A549 (cell line): ENCODE measurements at regions not wholly inside any gene's neighbourhood (a gene's known extent, or its start where the extent isn't known, plus 50 kb on each side); places are given as distances from the start of the nearest gene placed in this dataset.

Experiments used
- ATAC-seq, 2 experiments: fragments of 200-7000 bp in 1 of 2; fragments of >200 bp in 1 of 2; cut with Nextera tagmentation in 1 of 2; cut with Tn5 transposase in 1 of 2; 3 replicates each; pipeline versions ENCODE4 v1.8.0 to v1.9.1; 2018 to 2020; ENCODE audit warnings: mild to moderate bottlenecking in 1 of 2, moderate library complexity in 1 of 2
- CTCF ChIA-PET: fragments of 300-600 bp; sonication (Branson Sonifier 250); formaldehyde crosslinking; extraction: SDS; loops from one replicate; lab custom pipeline; 2021; ENCODE audit warnings: antibody characterized with exemption, inconsistent platforms; lab: Yijun Ruan, JAX
- POLR2A ChIA-PET: fragments of 350-600 bp; formaldehyde crosslinking; extraction: SDS; loops from one replicate; lab custom pipeline; 2021; ENCODE audit warnings: antibody characterized with exemption, inconsistent platforms; lab: Yijun Ruan, JAX
- DNase-seq, 2 experiments: peaks; one replicate each; pipeline versions ENCODE4 v3.0.0 to v3.0.0-alpha.2; 2011 to 2016; ENCODE audit warnings: low read depth in 1 of 2, low spot score in 1 of 2
- FAIRE-seq: peaks from 2 replicates; lab custom pipeline; 2011; peaks lifted over from hg19 to GRCh38; lab: Jason Lieb, UNC
- H3K27ac ChIP-seq, 2 experiments: fragments of >200 bp; sonication (Bioruptor Twin); formaldehyde crosslinking; 3 replicates each; pipeline ENCODE4 v1.5.1; 2016 to 2017
- H3K4me1 ChIP-seq: fragments of >200 bp; sonication (Bioruptor Twin); formaldehyde crosslinking; 3 replicates; pipeline ENCODE4 v1.6.1; 2016
- H3K4me2 ChIP-seq: fragments of >200 bp; sonication (Bioruptor Twin); formaldehyde crosslinking; 3 replicates; pipeline ENCODE4 v1.6.1; 2016
- H3K4me3 ChIP-seq: fragments of >200 bp; sonication (Bioruptor Twin); formaldehyde crosslinking; 3 replicates; pipeline ENCODE4 v1.5.1; 2016
- H3K9me3 ChIP-seq: fragments of >200 bp; sonication (Bioruptor Twin); formaldehyde crosslinking; 3 replicates; pipeline ENCODE4 v1.6.1; 2016
- CBX2 ChIP-seq: fragments of 200-600 bp; sonication (generic); IDR thresholded peaks from 2 replicates; pipeline ENCODE4 v1.6.1; 2016; ENCODE audit warnings: low read depth, mild to moderate bottlenecking, borderline replicate concordance
- CEBPB ChIP-seq, 2 experiments: fragments of >200 bp in 1 of 2; sonication (Bioruptor Twin) in 1 of 2; formaldehyde crosslinking in 1 of 2; IDR thresholded peaks; 2 replicates each; pipeline ENCODE4 v1.6.1; 2012 to 2016
- EP300 ChIP-seq, 2 experiments: fragments of >200 bp; sonication (Bioruptor Twin); formaldehyde crosslinking; IDR thresholded peaks; 2 replicates in 1 of 2; 3 replicates in 1 of 2; pipeline ENCODE4 v1.6.1; 2016 to 2017
- FOSL2 ChIP-seq, 2 experiments: fragments of 450-650 bp in 1 of 2; fragments of >200 bp in 1 of 2; sonication (Bioruptor Twin) in 1 of 2; formaldehyde crosslinking; IDR thresholded peaks; 2 replicates each; pipeline versions ENCODE4 v1.5.0 to v1.6.1; 2016 to 2020; ENCODE audit warnings: mild to moderate bottlenecking in 1 of 2, moderate library complexity in 1 of 2
- HMGXB4 ChIP-seq: fragments of 250-450 bp; sonication (Bioruptor Pico); IDR thresholded peaks from 2 replicates; pipeline ENCODE4 v1.5.0; 2021; ENCODE audit warnings: mild to moderate bottlenecking, moderate library complexity, borderline replicate concordance
- HOXB5 ChIP-seq: fragments of 250-450 bp; sonication (Bioruptor Pico); IDR thresholded peaks from 2 replicates; pipeline ENCODE4 v1.5.0; 2020; ENCODE audit warnings: mild to moderate bottlenecking, moderate library complexity
- RARB ChIP-seq: fragments of 250-450 bp; sonication (Bioruptor Pico); IDR thresholded peaks from 2 replicates; pipeline ENCODE4 v1.8.0; 2021; ENCODE audit warnings: mild to moderate bottlenecking, moderate library complexity
- ZC3H11A ChIP-seq: fragments of 450-650 bp; IDR thresholded peaks from 2 replicates; pipeline ENCODE4 v1.6.1; 2014; ENCODE audit warnings: antibody characterized with exemption, mild to moderate bottlenecking
- ZSCAN20 ChIP-seq: fragments of 250-450 bp; sonication (Bioruptor Pico); IDR thresholded peaks from 2 replicates; pipeline ENCODE4 v1.8.0; 2022; ENCODE audit warnings: mild to moderate bottlenecking, moderate library complexity
- WGBS: methylation state at CpG from one replicate; pipeline ENCODE4 v1.1.6; 2017; ENCODE audit errors: missing lambda C conversion rate; 5-methylcytosine and 5-hydroxymethylcytosine counted together
- small RNA-seq, 6 experiments: library from RNA; depleted of rRNA; stranded (forward); fragments of <200 nt; gene quantifications; one replicate each; pipeline ENCODE3, GENCODE V24; 2012

- no peak for FAIRE-seq
- DNase-seq: no peak
- H3K4me3 ChIP-seq: no peak overlapping the region
- ATAC-seq: no peak
- H3K27ac ChIP-seq: no peak overlapping the region
- 88% methylated on average over 2 of the region's 2 CpGs for WGBS
- POLR2A ChIA-PET: no interaction called here
- CTCF ChIA-PET: interaction anchor here (1.2 to 1.3 kb wide), 2 partner anchors 43 to 106 kb away, joined by 3 read pairs; no protein-coding TSS in a partner anchor
- no peak overlapping the region for H3K4me2 ChIP-seq
- no peak for TF ChIP-seq HOXB5 (CRISPR knock-in tag)
- no peak for TF ChIP-seq EP300 (IDR thresholded peaks at IDR 0.05)
- TF ChIP-seq FOSL2 (IDR thresholded peaks at IDR 0.05): no peak
- TF ChIP-seq FOSL2 (CRISPR knock-in tag; IDR thresholded peaks at IDR 0.05): no peak
- TF ChIP-seq CBX2: no peak
- no peak for TF ChIP-seq ZSCAN20 (CRISPR knock-in tag)
- TF ChIP-seq CEBPB (IDR thresholded peaks at IDR 0.05): no peak
- no peak for TF ChIP-seq ZC3H11A
- no peak for TF ChIP-seq HMGXB4 (CRISPR knock-in tag)
- no peak for TF ChIP-seq RARB (CRISPR knock-in tag)
- peaks cover 9% of the 10 kb centered on the region; the same call in 1 of the 3 replicates for H3K9me3 ChIP-seq
- H3K4me1 ChIP-seq: peaks cover under 1% of the 10 kb centered on the region; the same call in 1 of the 3 replicates
These were observed 59.5 kb upstream of the RSPO3 start for GRCh38 chr6:127058936-127059335.

Small RNA genes in the stretch of these regions (small RNA-seq; reads per million reads assigned to genes)
- gene MIR588: 0 to 1.4 (median 0) reads per million in 6 experiments
- gene RNU6-200P: 0 reads per million in 6 experiments
